MM.1S (cell line): ENCODE measurements at regions not wholly inside any gene's neighbourhood (a gene's known extent, or its start where the extent isn't known, plus 50 kb on each side); places are given as distances from the start of the nearest gene placed in this dataset.

ENCODE experiments used
- DNase-seq: peaks from one replicate; pipeline ENCODE4 v3.0.0-alpha.2; 2015
- H2AFZ ChIP-seq: fragments of 300-600 bp; sonication (generic); 2 replicates; pipeline ENCODE4 v1.6.0; 2016; ENCODE audit warnings: antibody characterized with exemption, low read length
- H3F3A ChIP-seq: fragments of 300-600 bp; sonication (generic); 2 replicates; pipeline ENCODE4 v1.6.1; 2016; ENCODE audit warnings: mild to moderate bottlenecking, antibody characterized with exemption, low read length, moderate library complexity, mixed read lengths; ENCODE audit not compliant: insufficient read depth
- H3K27ac ChIP-seq: fragments of 300-600 bp; sonication (generic); 2 replicates; pipeline ENCODE4 v1.5.1; 2016; ENCODE audit warnings: mild to moderate bottlenecking, low read length
- H3K27me3 ChIP-seq: fragments of 300-600 bp; sonication (generic); replicated peaks from 2 replicates; pipeline ENCODE4 v1.6.0; 2016; ENCODE audit warnings: low read length; ENCODE audit not compliant: insufficient read depth
- H3K36me3 ChIP-seq: fragments of 300-600 bp; sonication (generic); replicated peaks from 2 replicates; pipeline ENCODE4 v1.6.1; 2016; ENCODE audit warnings: mild to moderate bottlenecking, low read length, mixed read lengths; ENCODE audit not compliant: insufficient read depth
- H3K4me1 ChIP-seq: fragments of 300-600 bp; sonication (generic); 2 replicates; pipeline ENCODE4 v1.6.1; 2016; ENCODE audit warnings: low read length, mixed read lengths
- H3K4me2 ChIP-seq: fragments of 300-600 bp; sonication (generic); 2 replicates; pipeline ENCODE4 v1.6.0; 2016; ENCODE audit warnings: low read depth, low read length
- H3K4me3 ChIP-seq: fragments of 300-600 bp; sonication (generic); 2 replicates; pipeline ENCODE4 v1.5.1; 2016; ENCODE audit warnings: low read length, mixed read lengths
- H3K79me2 ChIP-seq: fragments of 300-600 bp; sonication (generic); 2 replicates; pipeline ENCODE4 v1.6.1; 2016; ENCODE audit warnings: mixed run types, low read length, mixed read lengths
- H3K9ac ChIP-seq: fragments of 300-600 bp; sonication (generic); 2 replicates; pipeline ENCODE4 v1.6.1; 2016; ENCODE audit warnings: low read length, mixed read lengths
- H3K9me2 ChIP-seq: fragments of 300-600 bp; sonication (generic); replicated peaks from 2 replicates; pipeline ENCODE4 v1.6.1; 2016; ENCODE audit warnings: mild to moderate bottlenecking, low read length, mixed read lengths; ENCODE audit not compliant: insufficient read depth
- H3K9me3 ChIP-seq: fragments of 300-600 bp; sonication (generic); replicated peaks from 2 replicates; pipeline ENCODE4 v1.6.1; 2016; ENCODE audit warnings: mild to moderate bottlenecking, low read length, mixed read lengths; ENCODE audit not compliant: insufficient read depth
- H4K20me1 ChIP-seq: fragments of 300-600 bp; sonication (generic); 2 replicates; pipeline ENCODE4 v1.6.1; 2016; ENCODE audit warnings: mild to moderate bottlenecking, low read length, moderate library complexity, mixed read lengths; ENCODE audit not compliant: insufficient read depth
- CTCF ChIP-seq: fragments of 300-600 bp; sonication (generic); IDR thresholded peaks from 2 replicates; pipeline ENCODE4 v1.5.1; 2016; ENCODE audit warnings: antibody characterized with exemption, low read length, mixed read lengths
- EZH2 ChIP-seq: fragments of 300-600 bp; sonication (generic); optimal IDR thresholded peaks from 2 replicates; pipeline ENCODE3; 2017; ENCODE audit warnings: low read depth, mild to moderate bottlenecking, antibody characterized with exemption, low read length, mixed read lengths
- EZH2phosphoT487 ChIP-seq: fragments of 300-600 bp; sonication (generic); IDR thresholded peaks from 2 replicates; pipeline ENCODE4 v1.6.1; 2018; ENCODE audit warnings: antibody characterized with exemption, low read length

GRCh38 chrX:148333989-148334388 is 166.4 kb upstream of the AFF2 start:
- Histone ChIP-seq H3K27ac (no peak overlapping the region), H3K4me3 (no peak overlapping the region), H3K4me2 (no peak overlapping the region), H4K20me1 (no peaks in the 10 kb centered on the region), H3K9me3 (no peaks in the 10 kb centered on the region), H3K9ac (no peak overlapping the region), H3K79me2 (no peaks in the 10 kb centered on the region), H2AFZ (no peak overlapping the region), H3K4me1 (no peaks in the 10 kb centered on the region), H3K27me3 (no peaks in the 10 kb centered on the region), H3K9me2 (no peaks in the 10 kb centered on the region), H3F3A (no peaks in the 10 kb centered on the region), H3K36me3 (no peaks in the 10 kb centered on the region)
- no peak for DNase-seq
- TF ChIP-seq CTCF: no peak
- TF ChIP-seq EZH2phosphoT487: no peak
- TF ChIP-seq EZH2: no peak

- Histone ChIP-seq H3K27ac (no peak overlapping the region), H3K79me2 (no peaks in the 10 kb centered on the region), H2AFZ (no peak overlapping the region), H3F3A (no peaks in the 10 kb centered on the region), H3K36me3 (no peaks in the 10 kb centered on the region), H3K27me3 (no peaks in the 10 kb centered on the region), H3K4me3 (no peak overlapping the region), H3K9me3 (no peaks in the 10 kb centered on the region), H3K9ac (no peak overlapping the region), H3K9me2 (no peaks in the 10 kb centered on the region), H3K4me2 (no peak overlapping the region), H3K4me1 (no peaks in the 10 kb centered on the region), H4K20me1 (no peaks in the 10 kb centered on the region)
- no peak for TF ChIP-seq EZH2
- DNase-seq: no peak
Measured at GRCh38 chrX:148337873-148338272, 162.5 kb upstream of the AFF2 start.

GRCh38 chrX:148354916-148355315 is 145.5 kb upstream of the AFF2 start:
- H3K4me3 ChIP-seq: no peak overlapping the region
- H3K4me1 ChIP-seq: no peaks in the 10 kb centered on the region
- H2AFZ ChIP-seq: no peak overlapping the region
- H3K79me2 ChIP-seq: no peaks in the 10 kb centered on the region
- H4K20me1 ChIP-seq: no peaks in the 10 kb centered on the region
- no peaks in the 10 kb centered on the region for H3K27me3 ChIP-seq
- no peak for TF ChIP-seq EZH2
- no peak for TF ChIP-seq CTCF
- TF ChIP-seq EZH2phosphoT487: no peak
- no peaks in the 10 kb centered on the region for H3K9me2 ChIP-seq
- no peak overlapping the region for H3K9ac ChIP-seq
- no peaks in the 10 kb centered on the region for H3F3A ChIP-seq
- no peak overlapping the region for H3K4me2 ChIP-seq
- DNase-seq: no peak
- H3K9me3 ChIP-seq: no peaks in the 10 kb centered on the region
- no peaks in the 10 kb centered on the region for H3K36me3 ChIP-seq
- no peak overlapping the region for H3K27ac ChIP-seq

GRCh38 chrX:148361641-148362040 is 138.8 kb upstream of the AFF2 start:
- H2AFZ ChIP-seq: no peak overlapping the region
- no peak overlapping the region for H3K4me3 ChIP-seq
- TF ChIP-seq EZH2 (no peak), CTCF (no peak), EZH2phosphoT487 (no peak)
- H3K36me3 ChIP-seq: no peaks in the 10 kb centered on the region
- no peaks in the 10 kb centered on the region for H3K9me2 ChIP-seq
- no peak overlapping the region for H3K27ac ChIP-seq
- H3K4me2 ChIP-seq: no peak overlapping the region
- no peak for DNase-seq
- H3K27me3 ChIP-seq: no peaks in the 10 kb centered on the region
- H3F3A ChIP-seq: no peaks in the 10 kb centered on the region
- no peaks in the 10 kb centered on the region for H3K9me3 ChIP-seq
- no peaks in the 10 kb centered on the region for H4K20me1 ChIP-seq
- H3K9ac ChIP-seq: no peak overlapping the region
- no peaks in the 10 kb centered on the region for H3K79me2 ChIP-seq
- no peaks in the 10 kb centered on the region for H3K4me1 ChIP-seq
